GM18508 (cell line): ENCODE measurements at regions not wholly inside any gene's neighbourhood (a gene's known extent, or its start where the extent isn't known, plus 50 kb on each side); places are given as distances from the start of the nearest gene placed in this dataset.
"Not testable (repeated sequence)": the region's sequence is repeated elsewhere in the genome, so short reads cannot be mapped to it uniquely, and the experiment has no call there.

Experiments used
- ATAC-seq: cut with Tn5 transposase; IDR thresholded peaks from one replicate; pipeline ENCODE4 v1.9.1; 2021; ENCODE audit warnings: moderate number of reproducible peaks; ENCODE audit not compliant: insufficient read depth, unreplicated experiment

GRCh38 chr2:190005513-190005912, 57.0 kb downstream of the MSTN start:
- no peak for ATAC-seq

DNA sequence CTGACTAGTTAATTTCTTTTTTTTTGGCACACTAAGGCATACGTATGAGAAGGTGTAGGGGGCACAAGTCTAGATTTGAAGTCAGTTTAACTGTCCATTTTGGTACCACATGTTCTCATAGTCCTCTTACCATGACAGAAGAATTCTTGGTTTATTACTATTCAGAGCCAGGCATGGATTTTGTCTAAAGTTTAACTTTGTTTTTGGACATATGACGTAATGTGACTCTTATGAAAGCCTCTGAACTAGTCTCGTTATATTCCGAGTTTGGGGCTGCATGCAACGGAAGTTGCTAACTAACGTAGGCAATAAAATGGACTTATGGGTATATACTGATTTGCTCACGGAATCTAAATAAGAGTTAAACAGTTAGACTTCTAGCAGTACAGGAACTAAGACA, 62.9 kb downstream of the MSTN start:
- ATAC-seq = no peak

DNA sequence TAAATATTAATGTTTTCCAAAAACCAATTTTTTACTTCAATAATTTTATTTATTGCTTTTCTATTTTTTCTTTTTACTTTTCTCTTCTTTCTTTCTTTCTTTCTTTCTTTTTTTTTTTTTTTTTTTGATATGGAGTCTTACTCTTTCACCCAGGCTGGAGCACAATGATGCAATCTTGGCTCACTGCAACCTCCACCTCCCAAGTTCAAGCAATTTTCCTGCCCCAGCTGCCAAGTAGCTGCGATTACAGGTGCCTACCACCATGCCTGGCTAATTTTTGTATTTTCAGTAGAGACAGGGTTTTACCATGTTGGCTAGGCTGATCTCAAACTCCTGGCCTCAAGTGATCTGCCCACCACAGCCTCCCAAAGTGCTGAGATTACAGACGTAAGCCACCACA, 63.9 kb downstream of the MSTN start:
- not testable (repeated sequence) for ATAC-seq

GRCh38 chr2:189997016-189997415, 65.5 kb downstream of the MSTN start:
- no peak for ATAC-seq

DNA sequence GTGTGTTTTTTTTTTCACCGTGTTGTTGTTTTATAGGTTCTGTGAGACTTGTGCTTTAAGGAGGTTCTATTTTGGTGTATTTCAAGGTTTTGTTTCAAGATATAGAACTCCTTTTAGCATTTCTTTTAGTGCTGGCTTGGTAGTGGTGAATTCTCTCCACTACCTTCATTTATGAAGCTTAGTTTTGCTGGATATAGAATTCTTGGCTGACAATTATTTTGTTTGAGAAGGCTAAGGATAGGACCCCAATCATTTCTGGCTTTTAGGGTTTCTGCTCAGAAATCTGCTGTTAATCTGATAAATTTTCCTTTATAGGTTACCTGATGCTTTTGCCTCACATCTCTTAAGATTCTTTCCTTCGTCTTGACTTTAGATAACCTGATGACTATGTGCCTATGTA, 66.8 kb downstream of the MSTN start:
- no peak for ATAC-seq

DNA sequence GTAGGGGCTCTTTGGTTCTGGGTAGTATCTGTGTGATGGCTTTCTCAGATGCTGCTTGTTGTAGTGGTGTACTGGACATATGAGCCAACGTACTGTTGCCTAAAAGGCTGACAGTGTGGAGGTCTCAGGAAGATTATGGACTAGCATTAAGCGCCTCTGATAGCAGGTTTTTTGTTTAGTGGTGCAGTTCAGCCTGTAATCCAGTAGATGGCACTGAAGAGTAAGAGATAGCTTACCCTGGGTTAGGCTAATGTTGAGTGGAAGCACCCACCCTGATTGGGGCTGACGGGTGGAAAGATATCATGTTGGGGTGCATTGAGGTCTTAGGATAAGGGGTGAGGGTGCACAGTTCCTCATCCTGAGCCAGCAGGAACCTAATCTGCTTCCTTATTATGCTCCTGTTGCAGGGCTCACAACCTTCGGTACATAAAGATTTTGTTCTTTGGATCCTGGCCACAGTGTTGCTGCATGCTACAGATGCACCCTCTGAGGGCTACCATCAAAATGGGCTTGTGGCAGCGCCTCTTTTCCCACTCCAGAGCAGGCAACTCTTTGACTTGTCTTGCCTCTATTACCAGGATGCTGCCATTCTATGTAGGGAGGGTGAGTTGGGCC, 79.6 kb downstream of the MSTN start:
- no peak for ATAC-seq

- ATAC-seq = no peak
Observed at GRCh38 chr2:189982087-189982486, 80.4 kb downstream of the MSTN start.

DNA sequence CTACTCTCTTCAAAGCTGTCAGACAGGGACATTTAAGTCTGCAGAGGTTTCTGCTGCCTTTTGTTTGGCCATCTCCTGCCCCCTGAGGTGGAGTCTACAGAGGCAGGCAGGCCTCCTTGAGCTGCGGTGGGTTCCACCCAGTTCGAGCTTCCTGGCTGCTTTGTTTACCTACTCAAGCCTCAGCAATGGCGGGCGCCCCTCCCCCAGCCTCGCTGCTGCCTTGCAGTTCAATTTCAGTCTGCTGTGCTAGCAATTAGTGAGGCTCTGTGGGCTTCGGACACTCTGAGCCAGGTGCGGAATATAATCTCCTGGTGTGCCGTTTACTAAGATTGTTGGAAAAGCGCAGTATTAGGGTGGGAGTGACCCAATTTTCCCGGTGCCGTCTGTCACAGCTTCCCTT, 86.0 kb downstream of the MSTN start:
- not testable (repeated sequence) for ATAC-seq

DNA sequence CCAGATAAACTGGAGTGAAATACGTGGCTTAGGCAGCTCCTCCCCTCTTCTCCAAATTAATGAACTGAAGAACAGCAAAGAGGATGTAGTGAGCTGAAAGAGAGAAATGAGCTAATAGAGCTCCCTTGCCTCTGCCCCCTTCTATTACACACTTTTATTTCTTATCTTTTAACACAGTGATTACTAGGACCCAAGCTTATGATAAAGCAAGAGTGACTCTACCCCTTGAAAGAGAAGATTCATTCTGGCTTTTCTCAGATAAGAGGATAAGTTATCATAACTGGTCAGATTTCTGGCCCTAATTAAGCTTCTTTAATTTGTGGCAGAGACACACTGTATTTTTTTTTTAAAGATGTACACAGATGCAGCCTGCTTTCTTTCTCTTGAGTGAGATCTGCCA, 102.2 kb downstream of the MSTN start:
- no peak for ATAC-seq

- no peak for ATAC-seq
Observed at GRCh38 chr2:189959450-189959849, 103.1 kb downstream of the MSTN start.

- peak; percentile 58 for ATAC-seq
Observed at GRCh38 chr2:189954989-189955388, 107.5 kb downstream of the MSTN start.

- ATAC-seq = peak; percentile 85
Observed at GRCh38 chr2:189952536-189953109, 109.9 kb downstream of the MSTN start.

GRCh38 chr2:189951791-189952535, 110.6 kb downstream of the MSTN start:
- ATAC-seq = no peak

- ATAC-seq = no peak
Observed at GRCh38 chr2:189943009-189943408, 119.5 kb downstream of the MSTN start.

- ATAC-seq = no peak
Observed at GRCh38 chr2:189940913-189941312, 121.6 kb downstream of the MSTN start.

GRCh38 chr2:189937691-189938090, 124.8 kb downstream of the MSTN start:
- no peak for ATAC-seq

DNA sequence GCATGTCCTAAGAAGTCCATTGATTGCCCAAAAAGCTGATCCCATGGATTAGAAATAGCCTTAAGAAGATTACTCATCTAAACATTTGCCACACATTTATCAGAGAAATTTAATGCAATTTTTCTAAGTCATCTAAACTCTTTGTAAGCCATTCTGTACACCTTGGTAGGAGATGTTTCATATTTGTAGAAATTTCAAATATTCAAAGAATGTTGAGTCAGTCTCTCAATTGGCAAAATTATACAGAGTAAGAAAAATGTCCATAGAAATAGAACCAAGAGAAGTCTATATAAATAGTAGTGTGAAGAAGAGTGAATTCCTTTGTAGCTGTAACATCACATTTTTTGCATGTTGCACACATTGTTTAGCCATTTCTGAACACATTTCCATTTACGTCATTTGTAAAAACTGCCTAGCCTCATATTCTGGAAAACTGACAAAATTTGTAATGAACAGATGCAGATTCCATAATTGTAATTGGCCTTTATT, 128.6 kb downstream of the MSTN start:
- ATAC-seq = no peak

DNA sequence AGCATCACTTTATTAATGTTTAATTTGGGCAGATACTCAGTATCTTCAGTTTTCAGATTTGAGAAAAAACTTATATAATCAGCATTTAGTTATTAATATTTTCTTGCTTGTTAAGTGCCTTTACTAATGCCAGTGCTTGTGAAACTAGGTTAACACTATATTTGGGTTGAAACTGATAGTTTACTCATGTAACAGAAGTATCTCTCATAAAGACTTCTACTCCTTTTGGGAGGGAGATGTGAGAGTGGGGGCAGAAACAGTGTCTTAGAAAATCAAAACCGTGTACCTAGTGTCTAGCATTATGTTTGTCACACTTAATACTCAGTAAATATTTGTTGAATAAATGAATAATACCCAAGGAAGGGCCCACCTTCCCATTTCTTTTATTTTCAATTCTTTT, 129.5 kb downstream of the MSTN start:
- peak; percentile 96 for ATAC-seq

DNA sequence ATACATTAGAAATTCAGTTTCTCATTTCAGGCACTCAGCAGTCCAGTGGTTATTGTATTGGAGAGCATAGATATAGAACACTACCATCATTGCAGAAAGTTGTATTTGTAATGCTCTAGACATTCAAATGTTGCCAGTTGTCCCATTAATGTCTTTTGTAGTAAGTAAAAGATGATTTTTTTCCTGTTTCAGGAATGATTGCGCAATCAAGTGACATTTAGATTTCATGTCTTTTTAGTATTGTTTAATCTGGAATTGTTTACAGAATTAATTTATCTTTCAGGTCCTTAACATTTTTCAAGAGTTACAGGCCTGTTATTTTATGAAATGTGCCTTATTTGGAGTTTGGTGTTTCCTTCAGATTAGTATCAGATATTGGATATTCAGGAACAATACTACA, 134.7 kb downstream of the MSTN start:
- no peak for ATAC-seq
